Brain microvascular endothelial cell (primary cell): ENCODE measurements at regions not wholly inside any gene's neighbourhood (a gene's known extent, or its start where the extent isn't known, plus 50 kb on each side); places are given as distances from the start of the nearest gene placed in this dataset.

Source experiments
- DNase-seq: peaks from one replicate; pipeline ENCODE4 v3.0.0-alpha.2; 2020
- H3K27ac ChIP-seq: fragments of 250-450 bp; sonication (Bioruptor Pico); 2 replicates; pipeline ENCODE4 v1.5.1; 2020; ENCODE audit warnings: mild to moderate bottlenecking, moderate library complexity
- H3K27me3 ChIP-seq: fragments of 250-450 bp; sonication (Bioruptor Pico); replicated peaks from 2 replicates; pipeline ENCODE4 v1.5.1; 2020; ENCODE audit warnings: mild to moderate bottlenecking
- H3K36me3 ChIP-seq: fragments of 250-450 bp; sonication (Bioruptor Pico); replicated peaks from 2 replicates; pipeline ENCODE4 v1.5.1; 2020; ENCODE audit warnings: mild to moderate bottlenecking
- H3K4me3 ChIP-seq: 2 replicates; pipeline ENCODE4 v1.5.1; 2011; ENCODE audit warnings: low read depth, mild to moderate bottlenecking, control low read depth, low read length, moderate library complexity
- CTCF ChIP-seq: IDR thresholded peaks from 2 replicates; pipeline ENCODE4 v1.5.1; 2011; ENCODE audit warnings: low read depth, mild to moderate bottlenecking, moderate library complexity, low read length, control low read depth, inconsistent platforms; ENCODE audit errors: missing control alignments
- in situ Hi-C: cut with HindIII; loops from 2 replicates; pipeline ENCODE4 v1.10.0; 2017; ENCODE audit warnings: low sequenced_read_pairs, low pct_ligation_motif_present

- Histone ChIP-seq H3K27me3 (peaks cover 19% of the 10 kb centered on the region), H3K27ac (no peak overlapping the region), H3K4me3 (no peak overlapping the region), H3K36me3 (no peaks in the 10 kb centered on the region)
- TF ChIP-seq CTCF: no peak
- in situ Hi-C loops: no loop called here
- DNase-seq: no peak
Observed at GRCh38 chr22:22835242-22835641, 52.4 kb upstream of the IGLL5 start.

- Histone ChIP-seq H3K27ac (no peak overlapping the region), H3K4me3 (no peak overlapping the region), H3K27me3 (peaks cover 21% of the 10 kb centered on the region), H3K36me3 (no peaks in the 10 kb centered on the region)
- no peak for TF ChIP-seq CTCF
- in situ Hi-C loops: no loop called here
- no peak for DNase-seq
Observed at GRCh38 chr22:22835771-22836291, 51.8 kb upstream of the IGLL5 start.

- Histone ChIP-seq H3K36me3 (no peaks in the 10 kb centered on the region), H3K27ac (no peak overlapping the region), H3K4me3 (no peak overlapping the region), H3K27me3 (peaks cover 25% of the 10 kb centered on the region)
- TF ChIP-seq CTCF: no peak
- in situ Hi-C loops: no loop called here
- no peak for DNase-seq
Observed at GRCh38 chr22:22836635-22837034, 51.0 kb upstream of the IGLL5 start.
